Inflammatory macrophage treated with lipopolysaccharide for 4 hours (primary cell): ENCODE measurements at regions not wholly inside any gene's neighbourhood (a gene's known extent, or its start where the extent isn't known, plus 50 kb on each side); places are given as distances from the start of the nearest gene placed in this dataset.

Source experiments
- DNase-seq: peaks from one replicate; pipeline ENCODE4 v3.0.0-alpha.2; 2020

DNA sequence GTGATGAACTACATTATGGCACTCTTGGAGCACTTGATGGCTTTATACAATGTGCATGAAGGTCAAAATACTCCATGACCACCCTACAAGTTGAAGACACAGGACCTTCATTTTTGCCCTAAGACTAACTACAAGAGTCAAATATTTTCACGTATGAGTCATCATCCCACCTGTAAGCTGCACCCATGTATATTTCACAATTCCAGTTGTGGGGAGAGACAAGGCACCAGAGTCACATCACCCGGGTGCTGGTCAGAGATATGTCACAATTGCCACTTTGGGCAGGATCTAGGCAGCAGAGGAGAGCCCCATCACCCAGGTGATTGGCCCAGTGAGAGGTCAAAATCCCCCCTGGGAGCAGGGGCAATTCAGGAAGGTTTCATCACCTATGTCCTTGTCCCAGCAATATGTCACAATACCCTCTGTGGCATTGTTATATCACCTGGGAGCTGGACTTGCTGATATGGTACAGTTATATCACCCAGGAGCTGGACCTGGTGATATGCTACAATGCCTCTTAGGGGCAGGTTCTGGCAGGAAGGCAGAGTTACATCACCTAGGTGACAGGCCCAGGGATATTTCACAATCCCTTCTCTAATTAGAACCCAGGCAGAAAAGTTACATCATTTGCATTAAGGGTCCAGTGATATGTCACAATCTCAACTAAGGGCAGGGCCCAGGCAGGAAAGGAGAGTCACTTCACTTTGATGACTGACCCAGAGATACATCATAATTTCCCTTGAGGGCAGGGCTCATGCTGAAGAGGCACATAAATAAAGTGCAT, 1839.2 kb downstream of the TP53TG3F start:
- no peak for DNase-seq

DNA sequence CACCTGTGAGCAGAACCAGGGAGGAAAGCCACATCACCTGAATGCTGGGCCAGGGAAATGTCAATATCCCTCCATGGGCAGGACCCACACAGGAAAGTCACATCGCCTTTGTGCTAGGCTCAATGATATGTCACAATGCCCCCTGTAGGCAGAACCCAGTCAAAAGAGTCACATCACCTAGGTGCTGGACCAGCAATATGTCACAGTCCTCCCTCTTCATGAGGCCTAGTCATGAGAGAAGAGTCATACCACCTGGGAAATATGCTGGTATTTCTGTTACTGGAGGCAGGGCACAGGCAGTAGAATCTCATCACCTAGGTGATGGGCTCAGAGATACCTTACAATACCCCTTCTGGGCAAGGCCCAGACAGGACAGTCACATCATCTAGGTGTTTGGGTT, 1843.4 kb downstream of the TP53TG3F start:
- no peak for DNase-seq

DNA sequence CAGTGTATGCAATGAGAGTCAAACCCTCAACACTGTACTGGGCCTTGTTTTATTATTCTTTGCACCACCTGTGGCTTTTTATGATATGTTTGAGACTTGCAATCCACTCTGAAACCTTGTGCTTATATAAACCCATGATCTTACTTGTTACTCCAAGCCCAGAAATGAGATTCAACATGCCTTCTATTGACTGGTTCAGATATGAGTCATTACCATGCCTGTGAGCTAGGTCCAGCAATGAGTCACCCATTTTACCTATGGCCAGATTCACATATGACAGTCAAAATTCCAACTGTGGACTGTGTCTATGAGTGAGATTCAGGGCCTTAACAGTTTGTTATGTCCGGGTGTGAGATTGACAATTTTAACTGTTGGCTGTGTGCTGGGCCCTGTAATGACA, 1846.1 kb downstream of the TP53TG3F start:
- no peak for DNase-seq

DNA sequence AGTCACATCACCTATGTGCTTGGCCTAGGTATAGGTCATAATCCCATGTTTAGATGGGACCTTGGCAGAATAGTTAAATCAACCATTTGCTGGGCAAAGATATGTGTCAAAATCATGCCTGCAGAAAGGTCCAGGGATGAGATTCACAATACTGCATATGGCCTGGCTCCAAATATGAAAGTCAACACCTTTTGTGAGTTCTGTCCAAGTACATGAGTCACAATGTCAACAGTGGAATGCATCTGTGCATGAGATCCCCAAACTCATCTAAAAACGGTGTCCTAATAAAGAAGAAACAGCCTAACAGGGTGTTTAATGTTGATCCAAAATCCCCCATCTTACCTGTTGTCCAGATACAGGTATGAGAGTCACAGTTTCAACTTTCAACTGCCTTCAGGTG, 1847.5 kb downstream of the TP53TG3F start:
- DNase-seq: no peak

DNA sequence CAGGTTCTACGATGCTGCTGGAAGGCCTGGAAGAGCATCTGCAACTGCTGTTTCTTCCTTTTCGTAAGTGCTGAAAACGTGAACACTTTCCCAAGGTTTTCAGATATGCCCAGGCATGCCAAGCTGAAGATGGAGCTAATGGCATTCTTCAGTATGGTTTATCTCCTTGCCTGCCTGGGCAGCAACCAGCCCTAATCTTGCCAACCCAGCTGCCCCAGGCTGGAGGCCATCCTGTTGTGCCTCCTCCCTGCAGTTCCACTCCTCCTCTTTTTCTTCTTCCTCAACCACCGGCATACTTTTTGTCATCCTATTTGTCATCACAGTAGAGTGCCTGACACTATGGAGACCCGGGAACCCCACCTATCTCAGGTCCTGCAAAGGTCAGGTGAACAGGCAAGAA, 1849.3 kb downstream of the TP53TG3F start:
- DNase-seq: no peak

DNA sequence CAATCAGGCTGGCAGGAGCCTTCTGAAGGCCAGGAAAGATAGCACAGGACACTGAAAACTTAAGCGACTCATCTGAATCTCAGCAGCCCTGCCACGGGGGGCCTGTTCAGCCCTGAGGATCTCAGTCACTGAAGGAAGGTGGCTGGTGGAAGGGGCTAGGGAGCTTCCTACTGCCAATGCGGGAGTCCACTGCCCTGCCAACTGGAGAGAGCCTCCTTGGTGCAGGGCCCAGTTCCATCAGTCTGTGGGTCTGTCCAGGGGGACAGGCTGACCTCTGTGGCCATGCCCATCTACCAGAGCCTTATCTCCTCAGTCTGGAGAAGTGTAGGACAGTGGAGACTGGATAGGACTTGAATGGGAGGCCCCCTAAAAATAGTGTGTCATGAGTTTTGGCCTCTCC, 1851.6 kb downstream of the TP53TG3F start:
- DNase-seq: no peak

DNA sequence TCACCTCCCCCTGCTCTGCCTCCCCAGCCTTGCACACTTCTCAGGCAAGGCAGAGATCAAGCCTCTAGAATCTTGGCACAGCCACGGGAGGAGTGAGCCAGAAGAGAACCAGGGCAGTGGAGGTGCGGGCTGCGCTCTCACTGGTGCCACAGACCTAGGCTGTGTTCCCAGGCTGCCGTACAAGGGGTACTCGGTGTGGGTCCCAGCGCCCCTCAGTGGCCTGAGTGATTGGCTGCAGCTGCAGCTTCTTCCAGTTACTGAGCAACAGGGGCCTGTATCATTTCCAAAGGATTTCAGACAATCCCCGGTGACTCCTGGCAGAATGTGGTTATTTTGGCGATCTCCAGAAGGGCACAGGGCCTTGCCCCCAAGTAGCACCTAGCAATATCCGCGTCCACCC, 1852.1 kb downstream of the TP53TG3F start:
- no peak for DNase-seq

DNA sequence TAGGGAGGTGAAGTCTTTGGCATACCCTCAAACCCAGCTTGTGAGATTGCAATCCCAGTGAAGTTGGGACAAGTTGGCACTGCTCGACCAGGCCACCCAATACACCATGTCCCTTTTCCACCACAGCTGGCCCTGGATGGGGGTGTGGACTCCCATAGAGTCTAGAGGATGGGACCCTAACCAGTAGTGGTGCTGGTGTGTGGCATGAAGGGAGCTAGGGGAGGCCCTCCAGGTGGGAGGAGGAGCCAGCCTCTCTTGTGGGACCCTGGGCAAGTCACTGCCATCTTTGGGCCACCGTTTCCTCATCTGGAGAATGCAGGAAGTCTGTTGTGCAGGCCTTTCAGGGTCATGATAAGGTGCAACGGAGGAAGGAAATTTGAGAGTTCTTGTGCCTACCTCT, 1854.9 kb downstream of the TP53TG3F start:
- DNase-seq: no peak

DNA sequence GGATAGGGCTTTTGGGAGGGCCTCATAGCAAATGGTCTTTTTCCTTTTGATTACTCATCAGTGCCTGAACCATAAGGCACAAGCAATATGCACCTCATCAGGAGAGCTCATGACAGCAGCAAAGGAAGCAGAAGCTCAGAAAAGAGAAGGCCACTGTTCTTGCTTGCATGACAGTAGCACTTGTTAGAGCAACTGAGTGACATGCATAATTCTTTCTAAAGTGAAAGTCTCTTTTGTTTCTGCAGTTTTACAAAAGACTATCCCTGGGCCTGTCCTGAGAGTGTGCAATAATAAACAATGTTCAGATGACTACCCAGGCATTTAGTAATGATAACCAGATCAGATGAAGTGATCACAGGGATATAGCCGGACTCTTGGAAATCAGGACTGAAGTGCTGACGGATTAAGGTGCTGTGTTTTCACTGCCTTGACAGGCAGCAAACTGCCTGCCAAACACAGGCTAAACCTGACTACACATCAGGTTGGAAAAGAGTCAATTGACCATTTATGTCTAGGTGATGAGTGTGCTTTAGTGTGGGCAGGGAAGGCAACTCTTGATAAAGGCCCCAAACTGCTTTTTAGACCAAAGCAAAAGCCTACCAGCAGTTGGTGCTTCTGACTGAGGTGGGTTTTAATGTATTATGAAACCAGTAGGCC, 1860.3 kb downstream of the TP53TG3F start:
- no peak for DNase-seq

DNA sequence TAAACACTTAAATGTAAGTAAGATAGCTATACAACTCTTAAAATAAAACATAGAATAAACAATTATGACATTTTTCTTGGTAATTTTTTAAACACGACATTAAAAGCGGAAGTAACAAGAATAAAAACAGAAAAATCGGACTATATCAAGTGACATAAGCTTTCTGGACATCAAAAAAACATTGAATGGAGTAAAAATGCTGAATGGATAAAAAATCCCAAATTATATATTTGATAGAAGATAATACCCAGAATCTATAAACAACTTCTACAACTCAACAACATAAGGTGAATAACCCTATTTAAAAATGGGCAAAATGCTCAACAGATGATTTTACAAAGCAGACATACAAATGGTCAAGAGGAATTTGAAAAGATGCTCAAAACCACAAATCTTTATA, 1866.5 kb downstream of the TP53TG3F start:
- no peak for DNase-seq

DNA sequence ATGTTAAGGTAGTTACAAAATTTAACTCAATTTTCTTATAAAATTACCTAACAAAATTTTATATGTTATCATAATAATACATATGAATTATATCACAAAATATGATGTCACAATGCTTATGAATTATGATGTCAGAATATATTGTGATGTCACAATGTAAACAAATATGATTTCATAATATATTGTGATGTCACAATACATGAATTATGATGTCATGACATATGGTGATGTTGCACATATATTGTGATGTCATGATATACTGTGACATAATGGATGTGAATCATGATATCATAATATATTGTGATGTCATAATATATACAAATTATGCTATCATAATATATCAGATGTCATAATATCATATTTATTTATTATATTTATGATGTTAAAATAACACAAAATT, 1879.9 kb downstream of the TP53TG3F start:
- no peak for DNase-seq

DNA sequence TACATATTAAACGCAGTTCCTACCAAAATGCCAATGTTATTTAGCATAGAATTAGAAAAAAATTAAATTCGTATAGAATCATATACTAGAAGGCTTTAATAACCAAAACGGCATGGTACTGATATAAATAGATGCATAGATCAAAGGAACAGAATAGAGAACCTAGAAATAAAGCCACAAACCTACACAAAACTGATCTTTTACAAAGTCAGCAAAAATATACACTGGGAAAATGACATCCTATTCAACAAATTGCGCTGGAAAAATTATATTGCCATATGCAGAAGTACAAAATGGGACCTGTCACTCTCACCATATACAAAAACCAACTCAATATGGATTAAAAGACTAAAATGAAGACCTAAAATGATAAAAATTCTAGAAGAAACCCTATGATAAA, 1882.6 kb downstream of the TP53TG3F start:
- DNase-seq: no peak

DNA sequence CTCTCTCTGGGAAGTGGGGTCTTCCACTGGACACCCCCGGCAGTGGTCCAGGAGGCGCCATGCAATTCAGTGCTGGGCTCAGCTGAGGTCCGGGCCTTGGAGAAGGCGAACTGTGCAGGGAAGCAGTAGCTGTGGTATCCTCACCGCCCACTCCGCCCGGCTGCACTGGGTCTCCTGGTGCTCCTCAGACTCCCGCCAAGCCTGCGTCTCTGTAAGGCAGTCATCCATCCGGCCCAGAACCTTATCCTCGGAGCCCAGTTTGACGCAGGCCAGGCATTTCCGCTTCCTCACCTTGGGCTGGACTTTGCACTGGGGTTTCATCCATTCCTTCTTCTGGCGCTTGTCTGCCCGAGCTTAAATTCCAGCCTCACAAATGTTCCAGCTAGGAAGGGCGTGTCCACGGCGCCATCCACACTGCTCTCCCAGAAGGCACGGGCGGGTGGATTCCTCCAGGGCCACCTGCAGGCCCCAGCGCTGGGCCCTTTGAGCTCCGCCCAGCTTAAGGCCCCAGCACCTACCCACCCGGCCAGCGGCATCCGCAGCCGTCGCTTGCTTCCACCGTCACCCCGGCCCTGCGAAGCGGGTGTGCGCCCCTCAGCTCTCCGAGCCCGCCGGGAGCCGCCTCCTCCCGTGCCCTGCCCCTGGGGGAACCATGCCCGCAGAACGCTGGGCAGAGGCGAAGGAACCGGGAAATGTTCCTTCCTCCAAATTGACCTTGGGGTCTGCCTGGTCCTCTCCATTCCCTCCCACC, 1884.8 kb downstream of the TP53TG3F start:
- no peak for DNase-seq

DNA sequence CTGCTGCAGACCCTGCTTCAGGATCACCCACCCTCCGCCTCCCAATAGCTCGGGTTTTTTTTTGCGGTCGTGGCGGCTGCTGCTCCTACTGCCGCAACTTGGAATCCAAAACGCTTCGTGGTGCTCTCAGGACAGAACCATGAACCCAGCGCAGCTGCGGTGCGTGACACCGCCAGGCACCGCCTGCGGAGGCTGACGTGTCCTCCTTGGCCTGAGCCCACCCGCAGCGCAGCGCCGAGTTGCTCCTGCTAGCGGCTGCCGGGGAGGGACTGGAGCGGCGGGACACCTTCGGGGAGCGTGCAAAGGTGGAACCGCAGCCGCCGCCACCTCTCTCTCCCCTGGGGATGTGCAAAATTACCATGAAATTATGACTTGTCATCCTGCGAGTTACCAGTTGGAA, 1893.0 kb downstream of the TP53TG3F start:
- no peak for DNase-seq

DNA sequence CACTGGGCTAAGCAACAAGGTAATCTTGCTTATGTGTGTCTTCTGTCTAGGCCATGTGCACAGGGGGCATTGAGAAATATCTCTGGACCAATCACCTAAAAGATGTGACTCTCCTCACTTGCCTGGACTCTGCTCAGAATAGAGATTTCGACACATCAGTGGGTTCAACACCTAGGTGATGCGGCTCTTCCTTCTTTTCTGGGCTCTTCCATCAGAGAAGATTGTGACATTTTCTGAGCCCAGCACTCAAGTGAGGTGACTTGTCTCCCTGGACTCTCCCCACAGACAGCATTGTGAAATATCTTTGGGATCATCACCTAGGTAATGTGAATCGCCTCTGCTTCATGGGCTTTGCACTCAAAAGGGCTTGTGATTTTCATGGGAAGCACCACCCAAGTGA, 1904.1 kb downstream of the TP53TG3F start:
- no peak for DNase-seq

DNA sequence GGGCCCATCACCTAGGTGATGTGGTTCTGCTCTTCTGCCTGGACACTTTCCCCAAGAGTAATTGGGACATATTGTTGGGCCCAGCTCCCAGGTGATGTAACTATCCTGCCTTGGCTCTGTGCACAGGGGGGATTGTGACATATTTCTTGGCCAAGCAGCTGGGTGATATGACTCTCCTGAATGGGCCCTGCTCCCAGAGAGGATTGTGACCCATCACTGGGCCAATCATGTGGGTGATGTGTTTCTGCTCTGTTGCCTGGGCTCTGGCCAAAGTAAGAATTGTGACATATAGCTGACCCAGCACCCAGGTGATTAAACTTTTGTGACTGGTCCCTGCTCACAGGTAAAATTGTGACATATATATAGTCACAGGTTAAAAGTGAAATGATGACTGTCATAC, 1904.9 kb downstream of the TP53TG3F start:
- no peak for DNase-seq

DNA sequence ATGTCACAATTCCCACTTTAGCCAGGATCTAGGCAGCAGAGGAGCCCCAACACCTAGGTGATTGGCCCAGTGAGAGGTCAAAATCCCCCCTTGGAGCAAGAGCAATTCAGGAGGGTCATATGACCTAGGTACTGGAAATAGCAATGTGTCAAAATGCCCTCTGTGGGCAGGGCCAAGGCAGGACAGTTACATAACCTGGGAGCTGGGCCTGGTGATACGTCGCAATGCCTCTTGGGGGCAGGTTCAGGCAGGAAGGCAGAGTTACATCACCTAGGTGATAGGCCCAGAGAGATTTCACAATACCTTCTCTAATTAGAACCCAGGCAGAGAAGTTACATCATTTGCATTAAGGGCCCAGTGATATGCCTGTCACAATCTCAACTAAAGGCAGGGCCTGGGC, 1906.3 kb downstream of the TP53TG3F start:
- no peak for DNase-seq

DNA sequence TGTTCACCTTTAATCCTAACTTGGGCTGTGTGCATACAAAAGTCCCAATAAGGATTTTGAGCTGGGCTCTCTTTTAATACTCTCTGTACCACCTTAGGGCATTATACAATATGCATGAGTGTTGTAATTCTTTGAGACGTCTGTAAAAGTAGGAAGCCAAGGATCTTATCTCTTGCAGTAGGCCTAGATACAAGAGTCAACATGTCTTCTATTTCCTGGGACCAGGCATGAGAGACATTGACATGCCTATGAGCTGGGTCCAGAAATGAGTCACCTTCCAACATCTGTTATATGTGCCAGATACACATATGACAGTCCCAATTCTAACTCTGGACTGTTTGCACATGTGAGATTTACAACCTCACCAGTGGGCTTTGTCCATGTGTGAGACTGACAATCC, 1911.2 kb downstream of the TP53TG3F start:
- DNase-seq: no peak

DNA sequence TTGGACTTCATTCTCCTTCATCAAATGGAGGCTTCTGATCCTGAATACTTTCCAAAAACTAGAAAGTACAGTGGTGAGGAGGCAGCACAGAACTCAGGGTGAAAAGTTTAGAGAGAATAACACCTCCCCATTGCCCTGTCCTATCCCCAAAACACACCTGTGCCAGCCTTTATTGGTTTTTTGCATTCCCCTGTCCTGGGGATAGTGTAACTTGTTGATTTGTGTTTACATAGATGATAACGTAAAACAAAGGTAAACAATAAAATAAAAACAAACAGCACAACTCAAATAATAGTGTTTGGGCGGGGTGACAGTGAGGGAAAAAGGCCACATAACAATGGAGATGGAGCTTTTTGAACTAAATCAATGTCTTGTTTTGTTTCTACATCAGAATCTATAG, 1917.7 kb downstream of the TP53TG3F start:
- DNase-seq: no peak

DNA sequence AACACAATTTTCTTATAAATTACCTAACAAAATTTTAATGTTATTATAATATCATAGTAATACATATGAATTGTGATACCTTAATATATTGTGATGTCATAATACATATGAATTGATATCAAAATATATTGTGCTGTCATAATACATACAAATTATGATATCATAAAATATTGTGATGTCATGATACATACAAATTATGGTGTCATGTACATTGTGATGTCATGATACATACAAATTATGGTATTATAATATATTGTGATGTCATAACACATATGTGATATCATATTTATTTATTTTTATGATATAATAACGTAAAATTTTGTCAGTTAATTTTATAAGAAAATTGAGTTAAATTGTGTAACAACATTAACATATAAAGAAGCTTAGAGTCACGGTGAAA, 1927.2 kb downstream of the TP53TG3F start:
- DNase-seq: no peak

DNA sequence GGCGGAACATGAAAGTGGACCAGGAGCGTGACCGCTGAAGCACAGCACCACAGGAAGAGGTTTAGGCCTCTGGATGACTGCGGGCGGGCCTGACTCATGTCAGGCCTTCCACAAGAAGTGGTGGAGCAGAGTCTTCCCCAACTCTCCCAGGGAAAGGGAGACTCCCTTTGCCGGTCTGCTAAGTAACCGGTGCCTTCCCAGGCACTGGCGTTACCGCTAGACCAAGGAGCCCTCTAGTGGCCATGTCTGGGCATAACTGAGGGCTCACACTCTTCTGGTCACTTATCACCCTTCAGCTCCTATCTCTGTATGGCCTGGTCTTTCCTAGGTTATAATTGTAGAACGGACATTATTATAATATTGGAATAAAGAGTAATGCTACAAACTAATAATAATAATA, 1931.9 kb downstream of the TP53TG3F start:
- peak; percentile 8 for DNase-seq

DNA sequence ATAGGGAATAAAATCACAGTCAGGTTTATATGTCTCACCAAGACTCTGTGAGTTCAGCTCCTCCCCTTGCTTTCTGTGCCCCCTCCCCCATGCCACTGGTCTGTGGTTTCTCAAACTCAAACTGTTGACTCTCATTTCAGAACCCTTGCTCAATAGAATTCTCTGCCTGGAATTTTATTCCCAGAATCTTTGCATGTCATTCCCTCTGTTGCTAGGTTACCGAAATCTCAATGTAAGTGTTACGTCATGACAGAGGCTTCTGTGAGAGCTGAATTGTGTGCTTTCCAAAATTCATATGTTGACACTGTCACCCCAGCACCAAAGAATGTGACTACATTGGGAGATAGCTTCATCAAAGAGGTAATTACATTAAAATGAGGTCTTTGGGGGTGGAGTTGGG, 1938.8 kb downstream of the TP53TG3F start:
- no peak for DNase-seq

DNA sequence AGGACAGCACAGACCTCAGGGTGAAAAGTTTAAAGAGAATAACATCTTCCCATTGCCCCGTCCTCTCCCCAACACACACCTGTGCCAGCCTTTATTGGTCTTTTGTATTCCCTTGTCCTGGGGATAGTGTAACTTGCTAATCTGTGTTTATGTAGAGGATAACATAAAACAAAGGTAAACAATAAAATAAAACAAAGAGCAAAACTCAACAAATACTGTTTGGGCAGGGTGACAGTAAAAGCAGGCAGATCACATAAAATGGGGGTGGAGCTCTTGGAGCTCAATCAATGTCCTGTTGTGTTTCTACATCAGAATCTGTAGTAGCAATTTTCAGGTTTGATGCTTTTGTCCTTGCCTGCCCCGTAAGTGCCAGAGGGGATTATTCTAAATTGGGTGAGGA, 1939.7 kb downstream of the TP53TG3F start:
- DNase-seq: no peak

DNA sequence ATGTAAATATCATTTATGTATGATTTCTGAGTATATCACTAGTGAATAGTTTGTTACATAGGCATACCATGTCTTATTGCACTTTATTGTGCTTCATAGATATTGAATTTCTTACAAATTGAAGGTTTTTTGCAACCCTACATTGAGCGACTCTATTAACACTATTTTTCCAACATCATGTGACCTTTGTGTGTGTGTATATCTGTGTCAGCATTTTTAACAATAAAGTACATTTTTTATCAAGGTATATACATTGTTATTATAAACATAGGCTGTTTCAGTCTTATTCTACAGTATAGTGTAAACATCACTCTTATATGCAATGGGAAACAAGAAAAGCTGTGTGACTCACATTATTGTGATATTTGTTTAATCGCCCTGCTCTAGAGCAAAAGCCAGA, 1944.9 kb downstream of the TP53TG3F start:
- DNase-seq: no peak
